Lung (tissue), 11 donors: ENCODE measurements at regions not wholly inside any gene's neighbourhood (a gene's known extent, or its start where the extent isn't known, plus 50 kb on each side); places are given as distances from the start of the nearest gene placed in this dataset.
"Not testable (repeated sequence)": the region's sequence is repeated elsewhere in the genome, so short reads cannot be mapped to it uniquely, and the experiment has no call there.

ENCODE experiments used
- ATAC-seq: fragments of 200-7000 bp; cut with Tn5 transposase; one replicate; pipeline ENCODE4 v1.9.1; 2020; ENCODE audit warnings: moderate number of reproducible peaks; ENCODE audit not compliant: insufficient read depth, low FRiP score
- DNase-seq, 3 donors: peaks; one replicate each; pipeline ENCODE4 v3.0.0-alpha.2; 2013 to 2017
- H3K27ac ChIP-seq, 2 donors: one replicate each; pipeline ENCODE4 v1.5.1; 2013; ENCODE audit warnings: mild to moderate bottlenecking in 2 of 2, moderate library complexity in 2 of 2, control low read depth in 1 of 2, inconsistent platforms in 1 of 2, low read depth in 1 of 2, low read length in 1 of 2
- H3K27me3 ChIP-seq, 3 donors: one replicate each; pipeline ENCODE4 v1.5.1; 2013; ENCODE audit warnings: low read length in 2 of 3; ENCODE audit not compliant: control insufficient read depth in 3 of 3, insufficient read depth in 3 of 3
- H3K36me3 ChIP-seq, 4 donors: one replicate each; pipeline ENCODE4 v1.5.1; 2013; ENCODE audit warnings: low read length in 4 of 4, mild to moderate bottlenecking in 1 of 4, moderate library complexity in 1 of 4; ENCODE audit not compliant: control insufficient read depth in 4 of 4, insufficient read depth in 4 of 4
- H3K4me1 ChIP-seq, 5 donors: one replicate each; pipeline ENCODE4 v1.5.1; 2013; ENCODE audit warnings: low read length in 5 of 5, mild to moderate bottlenecking in 2 of 5, moderate library complexity in 1 of 5; ENCODE audit not compliant: control insufficient read depth in 5 of 5, insufficient read depth in 5 of 5
- H3K4me3 ChIP-seq: one replicate; pipeline ENCODE4 v1.5.1; 2013; ENCODE audit warnings: mild to moderate bottlenecking, control low read depth, moderate library complexity
- H3K9ac ChIP-seq, 2 donors: one replicate each; pipeline ENCODE4 v1.5.1; 2013; ENCODE audit warnings: low read length in 2 of 2, control low read depth in 1 of 2; ENCODE audit not compliant: insufficient read depth in 1 of 2
- H3K9me3 ChIP-seq, 4 donors: one replicate each; pipeline ENCODE4 v1.5.1; 2013; ENCODE audit warnings: low read length in 3 of 4, mild to moderate bottlenecking in 1 of 4, moderate library complexity in 1 of 4; ENCODE audit not compliant: control insufficient read depth in 4 of 4, insufficient read depth in 3 of 4
- WGBS, 2 donors: extraction: QIAGEN DNeasy Blood & Tissue Kit; methylation state at CpG; one replicate each; pipeline ENCODE4 v1.1.7; 2013; 5-methylcytosine and 5-hydroxymethylcytosine counted together
- TF ChIP-seq, protein P1 (sequence below): IDR thresholded peaks from 2 replicates; pipeline ENCODE4 v1.5.1; 2012; ENCODE audit warnings: mild to moderate bottlenecking; ENCODE audit errors: control extremely low read depth, extremely low read depth
- donor health status: control.
- donor health status: control.
- donor health status: Bipolar disorder and iron deficiency.
- donor health status: healthy.
- donor health status: DM: yes; HTN: yes; CAD: no.

DNA sequence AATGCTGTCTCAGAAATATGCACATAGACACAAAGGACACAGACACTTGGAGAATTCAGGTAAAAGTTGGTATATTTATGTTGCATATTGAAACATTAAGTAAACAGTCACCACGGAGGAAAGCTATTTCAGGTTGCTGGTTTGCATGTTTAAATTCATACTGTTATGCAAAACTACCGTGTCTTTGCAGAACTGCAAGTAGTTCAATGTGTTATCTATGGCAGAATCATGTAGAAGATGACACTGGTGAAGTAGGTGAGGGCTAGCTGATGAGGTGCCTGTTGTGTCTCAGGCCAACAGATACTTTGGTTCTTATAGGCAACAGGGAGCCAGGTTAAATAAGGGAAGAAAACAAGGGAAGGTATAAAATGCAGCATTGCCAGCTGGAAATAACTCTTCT is 511.3 kb downstream of the DIPK2A start:
- no peak overlapping the region for H3K9ac ChIP-seq
- whole genome bisulfite sequencing, 2 donors, result 58 to 62% methylated on average over 2 of the region's 2 CpGs
- no peak overlapping the region for H3K4me3 ChIP-seq
- TF ChIP-seq, protein P1, sequence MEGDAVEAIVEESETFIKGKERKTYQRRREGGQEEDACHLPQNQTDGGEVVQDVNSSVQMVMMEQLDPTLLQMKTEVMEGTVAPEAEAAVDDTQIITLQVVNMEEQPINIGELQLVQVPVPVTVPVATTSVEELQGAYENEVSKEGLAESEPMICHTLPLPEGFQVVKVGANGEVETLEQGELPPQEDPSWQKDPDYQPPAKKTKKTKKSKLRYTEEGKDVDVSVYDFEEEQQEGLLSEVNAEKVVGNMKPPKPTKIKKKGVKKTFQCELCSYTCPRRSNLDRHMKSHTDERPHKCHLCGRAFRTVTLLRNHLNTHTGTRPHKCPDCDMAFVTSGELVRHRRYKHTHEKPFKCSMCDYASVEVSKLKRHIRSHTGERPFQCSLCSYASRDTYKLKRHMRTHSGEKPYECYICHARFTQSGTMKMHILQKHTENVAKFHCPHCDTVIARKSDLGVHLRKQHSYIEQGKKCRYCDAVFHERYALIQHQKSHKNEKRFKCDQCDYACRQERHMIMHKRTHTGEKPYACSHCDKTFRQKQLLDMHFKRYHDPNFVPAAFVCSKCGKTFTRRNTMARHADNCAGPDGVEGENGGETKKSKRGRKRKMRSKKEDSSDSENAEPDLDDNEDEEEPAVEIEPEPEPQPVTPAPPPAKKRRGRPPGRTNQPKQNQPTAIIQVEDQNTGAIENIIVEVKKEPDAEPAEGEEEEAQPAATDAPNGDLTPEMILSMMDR, result no peak
- H3K27ac ChIP-seq, result no peak overlapping the region
- H3K9me3 ChIP-seq, result no peaks in the 10 kb centered on the region
- H3K36me3 ChIP-seq, result no peaks in the 10 kb centered on the region
- H3K27me3 ChIP-seq, result no peaks in the 10 kb centered on the region
- ATAC-seq (no peak), DNase-seq (no peak)
- no peaks in the 10 kb centered on the region for H3K4me1 ChIP-seq

DNA sequence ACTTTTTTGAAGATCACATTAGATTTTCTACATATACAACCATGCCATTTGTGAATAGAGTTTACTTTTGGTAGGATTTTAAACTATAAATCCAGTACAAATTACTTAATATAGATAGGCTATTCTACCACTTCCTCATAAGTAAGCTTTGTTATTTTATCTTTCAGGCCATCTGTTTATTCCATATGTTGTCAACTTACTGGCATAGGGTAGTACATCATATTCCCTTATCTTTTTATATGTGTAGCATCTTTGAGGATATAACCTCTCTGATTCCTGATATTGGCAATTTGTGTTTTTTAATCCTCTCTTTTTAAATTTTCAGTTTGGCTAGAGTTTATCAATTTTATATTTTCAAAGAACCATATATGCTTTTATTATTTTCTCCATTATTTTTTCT is 515.4 kb downstream of the DIPK2A start:
- no peak overlapping the region for H3K4me3 ChIP-seq
- TF ChIP-seq, protein P1, result no peak
- H3K27me3 ChIP-seq, result no peaks in the 10 kb centered on the region
- H3K9ac ChIP-seq, result no peak overlapping the region
- H3K4me1 ChIP-seq, result peaks cover 0 to 7% (median 0%) of the 10 kb centered on the region in 5 donors
- no peaks in the 10 kb centered on the region for H3K9me3 ChIP-seq
- DNase-seq (no peak), ATAC-seq (no peak)
- no peak overlapping the region for H3K27ac ChIP-seq
- no peaks in the 10 kb centered on the region for H3K36me3 ChIP-seq

DNA sequence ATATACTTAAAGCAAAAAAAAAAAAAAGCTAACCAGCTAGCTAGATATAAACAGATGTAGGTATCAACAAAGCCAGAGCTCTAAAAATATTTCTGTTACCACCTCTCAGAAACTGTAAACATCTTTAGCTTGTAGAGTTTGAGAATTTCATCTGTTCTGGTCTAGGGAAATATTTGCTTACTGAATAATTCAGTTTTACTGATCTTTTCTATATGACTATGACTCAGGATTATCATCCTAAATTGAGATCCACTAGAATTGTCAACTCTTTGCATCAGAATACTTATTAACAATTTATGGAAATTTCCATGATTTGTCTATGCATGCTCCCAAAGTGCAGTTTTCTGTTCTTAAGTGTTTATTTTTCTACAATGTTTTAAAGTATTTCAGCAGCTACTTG is 517.3 kb downstream of the DIPK2A start:
- ATAC-seq, result no peak

DNA sequence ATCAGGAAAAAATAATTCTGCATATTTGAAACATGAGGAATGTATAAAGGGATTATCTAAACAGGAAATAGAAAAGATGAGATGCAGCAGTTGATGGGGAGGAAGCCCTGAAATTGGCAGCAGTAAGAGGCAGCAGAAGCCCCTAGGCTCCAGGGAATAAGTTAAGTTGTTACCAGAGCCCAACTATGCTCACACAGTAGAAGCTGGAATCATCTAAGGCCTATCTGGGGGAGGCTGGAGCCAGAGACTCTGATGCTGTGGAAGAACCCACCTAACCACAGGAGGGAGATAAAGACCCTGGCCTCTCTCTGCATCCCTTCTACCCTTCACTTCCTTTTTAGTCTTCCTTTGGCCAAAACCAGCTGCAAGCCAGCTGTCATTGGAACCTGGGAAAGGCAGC is 519.7 kb downstream of the DIPK2A start:
- TF ChIP-seq, protein P1, result no peak
- peak; percentile 13 to 22 (median 22) for DNase-seq
- H3K4me3 ChIP-seq, result no peak overlapping the region

More for the DNA sequence above, 517.3 kb downstream of the DIPK2A start:
- no peaks in the 10 kb centered on the region for H3K27me3 ChIP-seq
- no peak overlapping the region for H3K4me3 ChIP-seq
- peaks cover 0 to 7% (median 0%) of the 10 kb centered on the region in 5 donors for H3K4me1 ChIP-seq
- no peaks in the 10 kb centered on the region for H3K9me3 ChIP-seq
- TF ChIP-seq, protein P1, result no peak
- H3K27ac ChIP-seq, result no peak overlapping the region
- no peak overlapping the region for H3K9ac ChIP-seq
- no peaks in the 10 kb centered on the region for H3K36me3 ChIP-seq
- no peak for DNase-seq

GRCh38 chr3:144494651-144495050 is 523.0 kb downstream of the DIPK2A start:
- H3K36me3 ChIP-seq, DNase-seq, H3K4me3 ChIP-seq, H3K27me3 ChIP-seq, H3K9me3 ChIP-seq, H3K9ac ChIP-seq, H3K27ac ChIP-seq, ATAC-seq: not testable (repeated sequence)
- 92 to 93% methylated on average over 20 of the region's 20 CpGs for WGBS, 2 donors
- H3K4me1 ChIP-seq, result peaks cover 0 to 17% (median 0%) of the 10 kb centered on the region in 5 donors

More for the DNA sequence above, 519.7 kb downstream of the DIPK2A start:
- Histone ChIP-seq H3K27me3 (no peaks in the 10 kb centered on the region), H3K36me3 (no peaks in the 10 kb centered on the region), H3K9me3 (no peaks in the 10 kb centered on the region), H3K27ac (no peak overlapping the region), H3K9ac (no peak overlapping the region), H3K4me1 (peaks cover 0 to 14% (median 0%) of the 10 kb centered on the region in 5 donors)
- ATAC-seq, result no peak
